Glomerular visceral epithelial cell (primary cell): ENCODE measurements at regions not wholly inside any gene's neighbourhood (a gene's known extent, or its start where the extent isn't known, plus 50 kb on each side); places are given as distances from the start of the nearest gene placed in this dataset.
"Not testable (repeated sequence)": the region's sequence is repeated elsewhere in the genome, so short reads cannot be mapped to it uniquely, and the experiment has no call there.

ENCODE experiments used
- DNase-seq: peaks from one replicate; pipeline ENCODE4 v3.0.0-alpha.2; 2016; ENCODE audit errors: extremely low spot score

DNA sequence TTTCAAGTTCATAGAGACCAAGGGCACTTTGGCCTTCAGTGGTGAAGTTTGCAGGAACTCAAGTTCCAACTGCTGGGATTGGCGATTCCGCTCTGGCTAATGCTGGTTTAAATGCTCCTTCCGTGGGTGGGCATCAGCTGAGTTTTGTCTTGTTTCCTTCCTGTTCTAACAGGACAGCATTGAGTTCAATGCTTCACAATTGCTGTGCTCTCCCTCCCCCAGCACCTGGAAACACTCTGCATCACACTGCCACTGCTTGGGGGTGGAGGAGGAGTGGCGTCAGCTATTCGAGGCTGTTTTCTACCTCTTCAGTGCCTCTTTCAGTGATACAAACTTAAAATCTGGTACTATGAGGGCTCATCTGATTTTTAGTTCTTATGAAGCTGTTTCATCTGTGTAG is 634.9 kb downstream of the FSCB start:
- no peak for DNase-seq

DNA sequence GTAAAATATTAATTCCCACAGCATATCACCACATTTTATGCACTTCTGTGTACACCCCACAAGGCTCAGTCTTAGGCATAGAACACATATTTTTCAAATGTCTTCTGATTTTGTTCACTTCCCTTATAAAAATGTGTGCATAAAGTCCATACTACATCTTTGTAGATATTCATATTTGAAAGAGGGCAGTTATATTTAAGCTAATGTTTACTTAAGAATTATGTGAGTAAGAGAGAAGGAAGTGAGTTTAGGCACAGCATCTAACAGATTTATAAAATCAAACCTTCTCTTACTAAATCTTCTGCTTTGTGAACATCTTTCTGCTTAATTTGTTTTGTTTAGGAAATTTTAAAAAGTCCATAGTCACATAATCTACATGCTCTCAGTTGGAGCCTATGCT is 648.1 kb downstream of the FSCB start:
- DNase-seq = no peak

DNA sequence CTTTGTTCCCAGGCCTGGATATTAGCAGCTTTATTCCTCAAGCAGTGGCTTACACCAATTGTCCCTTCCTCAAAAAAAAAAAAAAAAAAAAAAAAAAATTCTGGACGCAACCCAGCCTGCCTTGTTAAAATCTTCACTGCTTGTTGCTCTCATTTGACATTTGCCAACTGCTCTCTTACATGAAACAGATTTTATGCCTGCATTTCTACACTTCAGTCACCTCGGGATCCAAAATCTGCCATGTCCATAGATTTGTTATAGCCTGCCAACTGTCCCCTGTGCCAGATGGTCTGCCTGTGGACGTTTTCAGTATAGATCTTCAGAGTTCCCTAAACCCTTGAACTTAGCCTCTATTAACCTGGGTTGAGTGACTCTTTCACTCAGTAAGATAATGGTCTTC is 651.5 kb downstream of the FSCB start:
- DNase-seq = no peak

DNA sequence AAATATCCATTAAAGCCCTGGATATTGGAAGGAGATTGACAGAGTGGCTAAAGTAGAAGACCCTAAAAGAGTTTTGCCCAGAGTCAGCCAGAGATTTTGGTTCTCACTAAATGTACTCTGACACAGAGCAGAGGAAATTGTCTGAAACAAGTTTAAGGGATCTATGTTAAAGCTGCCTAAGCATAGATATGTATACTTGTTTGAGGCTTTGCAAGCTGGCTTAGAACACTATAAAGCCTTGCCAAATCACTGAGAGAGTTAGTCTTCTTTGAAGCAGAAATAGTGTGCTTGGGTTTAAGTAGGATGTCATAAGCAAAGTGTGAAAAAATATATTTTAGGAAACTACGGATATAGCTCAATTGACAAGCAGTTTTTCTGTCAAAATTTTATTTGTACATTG is 653.5 kb downstream of the FSCB start:
- DNase-seq = no peak

DNA sequence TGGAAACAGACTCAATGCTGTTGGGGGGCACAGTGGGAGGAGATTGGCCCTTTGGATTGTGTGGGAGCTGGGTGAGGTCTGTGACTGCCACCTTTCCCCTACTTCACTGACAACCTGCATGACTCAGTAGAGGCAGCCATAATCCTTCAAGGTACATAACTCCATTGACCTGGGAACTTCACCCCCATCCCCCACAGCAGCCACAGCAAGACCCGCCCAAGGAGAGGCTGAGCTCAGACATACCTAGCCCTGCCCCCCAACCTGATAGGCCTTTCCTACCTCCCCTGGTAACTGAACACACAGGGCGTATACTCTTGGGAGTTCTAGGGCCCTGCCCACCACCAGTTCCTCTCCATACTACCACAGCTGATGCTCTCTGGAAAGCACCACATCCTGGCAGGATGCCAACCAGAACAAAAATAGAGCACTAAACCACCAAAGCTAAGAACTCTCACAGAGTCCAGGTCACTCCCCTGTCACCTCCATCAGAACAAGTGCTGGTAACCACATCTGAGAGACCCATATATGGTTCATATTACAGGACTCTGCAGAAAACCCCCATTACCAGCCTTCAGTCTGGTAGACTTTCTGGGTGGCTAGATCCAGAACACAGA is 703.9 kb downstream of the FSCB start:
- DNase-seq = no peak

DNA sequence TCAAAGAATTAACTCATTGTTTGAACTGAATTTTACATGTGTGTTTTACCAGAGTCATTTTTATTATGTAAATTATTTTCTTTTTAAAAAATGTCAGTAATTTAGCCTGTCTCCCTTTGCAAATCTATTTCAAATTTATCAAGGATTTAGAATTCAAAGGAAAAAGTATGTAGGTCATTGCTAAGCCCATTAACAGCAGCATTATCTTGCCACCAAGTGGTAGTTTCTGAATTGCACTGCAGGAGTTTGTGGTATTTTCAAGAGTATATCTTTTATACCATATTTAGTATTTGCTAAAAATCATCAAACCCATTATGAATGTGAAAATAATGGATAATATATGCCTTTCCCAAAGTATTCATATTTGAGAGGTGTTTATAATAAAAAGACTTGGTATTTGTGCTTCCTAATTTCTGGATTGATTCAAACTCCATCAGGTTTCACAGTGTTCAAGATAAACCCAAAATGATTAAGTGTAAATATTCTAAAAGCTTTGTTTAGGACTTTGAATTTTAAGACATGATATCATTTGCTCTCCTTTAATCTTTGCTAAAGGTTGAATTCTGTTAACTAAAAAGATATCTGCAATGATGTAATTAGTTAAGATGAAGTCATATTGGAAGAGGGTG is 711.4 kb downstream of the FSCB start:
- DNase-seq = peak; percentile 16

DNA sequence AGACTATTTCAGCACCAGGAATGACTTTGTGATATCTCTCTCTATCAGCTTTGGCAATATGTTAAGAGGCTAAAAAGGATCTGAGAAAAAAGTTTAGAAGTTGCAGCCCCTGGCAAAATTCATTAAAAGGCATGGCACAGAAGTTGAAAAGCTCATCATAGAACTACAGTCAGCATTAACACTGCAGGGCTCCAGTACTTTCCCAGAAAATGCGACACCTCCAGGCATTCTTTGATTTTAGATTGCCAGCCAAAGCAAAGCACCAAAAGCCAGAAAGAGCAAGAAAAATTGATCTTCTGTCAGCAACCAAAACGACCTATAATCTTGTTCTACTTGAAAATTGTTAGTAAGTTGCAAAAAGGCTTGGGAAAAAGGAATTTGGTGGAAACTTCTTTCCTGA is 713.5 kb downstream of the FSCB start:
- DNase-seq = no peak

DNA sequence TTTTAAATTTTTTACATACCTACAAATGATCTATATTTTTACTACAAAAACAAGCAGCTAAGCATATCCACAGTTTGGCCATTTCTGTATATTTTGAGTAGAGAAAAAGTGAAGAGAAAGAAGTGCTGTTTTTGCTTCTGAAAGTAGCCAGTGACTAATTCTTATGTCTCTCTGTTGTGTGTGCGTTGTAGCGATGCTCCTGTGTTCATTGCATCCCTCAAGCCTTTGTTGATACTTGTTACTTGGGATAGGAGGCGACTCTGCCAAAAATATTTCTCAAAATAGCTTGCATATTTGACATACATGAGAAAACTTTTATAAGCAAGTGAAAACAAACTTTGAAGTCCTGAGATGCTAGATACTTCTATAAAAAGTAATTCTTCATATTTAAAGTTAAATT is 714.1 kb downstream of the FSCB start:
- no peak for DNase-seq

DNA sequence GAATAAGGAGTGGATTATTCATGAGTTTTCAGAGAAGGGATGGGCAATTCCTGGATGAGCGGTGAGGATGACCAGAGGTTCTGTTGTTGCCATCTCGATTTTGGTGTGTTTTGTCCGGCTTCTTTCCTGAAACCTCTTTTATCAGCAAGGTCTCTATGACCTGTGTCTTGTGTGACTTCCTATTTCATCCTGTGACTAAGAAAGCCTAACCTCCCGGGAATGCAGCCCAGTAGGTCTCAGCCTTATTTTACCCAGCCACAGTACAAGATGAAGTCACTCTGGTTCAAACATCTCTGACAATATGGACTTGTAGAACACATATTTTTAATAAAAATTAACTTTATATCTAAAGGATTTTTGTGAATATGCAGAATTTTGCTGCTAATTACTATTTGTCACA is 716.4 kb downstream of the FSCB start:
- no peak for DNase-seq

DNA sequence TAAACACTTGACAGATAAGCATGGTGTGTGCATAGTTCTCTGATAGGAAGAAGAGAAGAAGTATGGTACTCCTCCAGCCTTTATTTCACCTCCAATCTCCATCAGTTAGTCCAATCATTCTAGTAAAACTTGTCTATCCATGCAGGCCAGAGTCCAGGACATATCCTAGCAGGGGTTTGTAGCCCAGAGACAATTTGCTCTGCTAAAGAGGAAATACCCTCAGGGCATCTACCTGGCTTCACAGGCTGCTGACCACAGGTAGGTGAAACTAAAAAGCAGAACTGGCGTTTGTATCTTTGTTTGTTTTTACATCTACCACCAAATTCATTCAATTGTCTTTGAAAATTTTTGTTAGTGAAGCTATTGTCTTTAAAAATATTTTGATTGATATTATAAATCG is 717.6 kb downstream of the FSCB start:
- no peak for DNase-seq

DNA sequence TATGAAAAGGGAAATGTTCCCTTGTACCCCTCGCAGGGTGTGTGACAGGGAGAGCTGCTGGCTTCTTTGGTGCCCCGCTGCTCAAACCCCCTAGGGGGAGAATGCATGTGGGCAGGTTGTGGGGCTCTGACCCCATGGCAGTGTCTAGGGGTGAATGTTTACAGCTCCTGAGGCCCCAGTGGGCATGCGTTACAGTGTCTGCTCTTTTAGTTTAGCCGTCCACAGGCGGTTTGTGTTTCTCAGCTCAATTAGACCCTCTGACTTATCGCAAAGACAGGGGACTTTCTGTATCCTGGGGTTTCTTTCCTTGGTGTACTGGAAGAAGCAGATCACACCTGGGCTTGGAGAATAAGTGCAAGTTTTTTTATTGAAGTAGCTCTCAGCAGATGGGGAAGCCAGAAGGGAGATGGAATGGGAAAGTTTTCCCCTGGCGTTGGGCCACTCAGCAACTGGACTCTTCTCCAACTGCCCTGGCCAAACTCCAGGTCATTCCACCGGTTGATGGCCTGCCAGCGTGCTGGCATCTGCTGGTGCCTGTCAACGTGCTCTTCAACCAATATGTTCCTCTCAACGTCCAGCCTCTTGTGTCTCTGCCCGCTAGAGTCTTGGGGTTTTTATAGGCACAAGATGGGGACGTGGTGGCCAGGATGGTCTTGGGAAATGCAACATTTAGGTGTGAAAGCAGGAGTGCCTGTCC is 720.9 kb downstream of the FSCB start:
- DNase-seq = no peak

DNA sequence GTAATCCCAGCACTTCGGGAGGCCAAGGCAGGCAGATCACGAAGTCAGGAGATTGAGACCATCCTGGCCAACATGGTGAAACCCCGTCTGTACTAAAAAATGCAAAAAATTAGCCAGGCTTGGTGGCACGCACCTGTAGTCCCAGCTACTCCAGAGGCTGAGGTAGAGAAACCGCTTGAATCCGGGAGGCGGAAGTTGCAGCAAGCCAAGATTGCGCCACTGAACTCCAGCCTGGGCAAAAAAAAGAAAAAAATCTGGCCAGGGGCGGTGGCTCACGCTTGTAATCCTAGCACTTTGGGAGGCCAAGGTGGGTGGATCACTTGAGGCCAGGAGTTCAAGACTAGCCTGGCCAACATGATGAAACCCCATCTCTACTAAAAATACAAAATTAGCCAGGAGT is 722.7 kb downstream of the FSCB start:
- not testable (repeated sequence) for DNase-seq

DNA sequence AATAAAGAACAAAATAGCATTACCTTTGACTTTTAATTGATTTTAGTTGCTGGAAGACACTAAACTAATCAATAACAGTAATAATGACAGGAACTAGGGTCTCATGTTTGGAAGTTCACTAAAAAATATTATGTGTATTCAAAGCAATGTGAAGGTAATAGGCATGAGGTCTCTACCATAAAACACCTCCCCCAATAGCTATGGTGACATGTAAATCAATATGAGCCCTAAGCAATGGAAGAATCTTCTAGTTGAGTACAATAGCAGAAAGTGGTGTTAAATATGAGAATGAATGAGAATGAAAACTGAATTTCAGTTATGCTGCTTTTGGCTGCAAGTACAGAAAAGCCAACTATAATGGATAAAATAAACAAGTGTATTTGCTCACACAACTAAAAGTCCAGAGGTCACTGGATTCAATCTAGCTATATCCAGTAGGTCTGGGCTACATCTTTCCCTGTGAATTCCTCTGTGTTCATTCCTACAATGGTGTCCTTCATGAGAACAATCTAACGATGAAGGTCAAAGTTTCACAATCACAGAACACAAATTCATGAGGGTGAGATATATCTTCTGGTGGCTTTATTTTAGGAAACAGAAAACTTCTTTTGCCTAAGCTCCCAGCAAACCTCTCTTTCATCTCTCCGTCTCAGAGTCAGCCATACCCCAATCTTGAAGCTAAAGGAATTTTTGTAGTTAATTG is 728.0 kb downstream of the FSCB start:
- no peak for DNase-seq

DNA sequence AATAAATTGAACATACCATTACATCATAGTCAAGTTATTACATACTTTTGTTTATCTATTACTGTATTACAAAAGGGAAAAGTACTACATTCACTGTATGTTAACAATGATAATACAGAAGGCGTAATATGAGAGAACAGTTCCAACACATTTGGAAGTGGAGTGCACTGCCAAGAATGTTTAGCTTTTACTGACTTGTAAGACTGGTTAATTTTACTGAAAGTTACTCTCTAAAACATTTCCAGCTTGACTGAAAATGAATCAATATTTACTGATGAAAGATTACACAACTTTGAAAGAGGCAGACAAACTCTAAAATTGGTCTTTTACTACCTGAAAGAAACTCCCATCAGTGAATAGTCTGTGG is 728.5 kb downstream of the FSCB start:
- no peak for DNase-seq

DNA sequence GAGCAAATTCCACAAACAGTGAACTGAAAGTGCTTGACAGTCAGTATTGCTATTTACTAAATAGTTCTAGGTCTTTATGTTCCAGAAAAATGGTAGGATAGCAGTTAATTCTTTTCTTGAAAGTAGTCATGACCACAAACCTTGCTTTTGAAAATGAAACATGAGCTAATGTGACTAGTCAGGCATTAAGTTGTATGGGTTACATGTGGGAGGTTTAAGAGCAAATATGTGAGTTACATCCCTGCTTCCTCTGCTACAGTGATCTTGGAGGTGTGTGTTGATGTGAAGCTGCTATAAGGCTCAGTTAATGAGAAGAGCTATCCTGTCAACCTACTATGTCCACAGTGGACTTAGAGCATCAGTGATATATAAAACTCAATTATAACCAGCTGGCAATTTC is 741.6 kb downstream of the FSCB start:
- DNase-seq = peak; percentile 54

DNA sequence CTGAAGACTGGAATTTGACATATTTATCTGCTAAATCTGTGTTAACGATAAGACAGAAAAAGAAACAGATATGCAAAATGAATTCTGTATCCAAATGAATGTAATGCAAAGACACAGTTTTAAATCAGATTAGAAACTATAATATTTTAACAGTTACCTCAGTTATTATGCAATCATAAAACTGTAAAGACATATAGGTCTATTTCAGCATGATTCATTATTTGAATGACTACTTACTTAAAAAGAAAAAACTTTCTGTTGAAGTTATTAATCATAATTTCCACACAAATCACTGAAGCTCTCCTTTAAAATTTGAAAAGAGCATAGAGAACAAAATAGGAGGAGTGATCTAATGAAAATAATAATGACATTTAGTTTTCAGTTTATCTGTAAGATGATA is 742.6 kb downstream of the FSCB start:
- DNase-seq = no peak

DNA sequence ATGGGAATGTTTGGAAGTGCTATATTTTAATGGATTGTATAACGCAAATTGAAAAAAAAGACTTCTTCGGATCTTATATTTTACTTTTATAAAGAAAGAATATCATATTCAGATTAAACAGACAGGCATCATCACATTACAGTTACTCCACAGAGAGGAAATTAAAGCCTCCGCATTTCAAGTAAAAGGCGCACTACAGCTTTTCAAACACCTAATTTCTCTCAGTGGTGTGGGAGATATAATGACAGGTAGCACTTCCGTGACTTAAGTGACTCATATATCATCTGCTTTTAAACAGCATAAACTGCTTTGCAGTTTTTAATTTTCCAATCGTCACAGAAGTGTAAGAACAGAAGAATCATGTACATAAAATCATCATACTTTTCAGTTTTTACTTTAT is 751.4 kb downstream of the FSCB start:
- DNase-seq = no peak

DNA sequence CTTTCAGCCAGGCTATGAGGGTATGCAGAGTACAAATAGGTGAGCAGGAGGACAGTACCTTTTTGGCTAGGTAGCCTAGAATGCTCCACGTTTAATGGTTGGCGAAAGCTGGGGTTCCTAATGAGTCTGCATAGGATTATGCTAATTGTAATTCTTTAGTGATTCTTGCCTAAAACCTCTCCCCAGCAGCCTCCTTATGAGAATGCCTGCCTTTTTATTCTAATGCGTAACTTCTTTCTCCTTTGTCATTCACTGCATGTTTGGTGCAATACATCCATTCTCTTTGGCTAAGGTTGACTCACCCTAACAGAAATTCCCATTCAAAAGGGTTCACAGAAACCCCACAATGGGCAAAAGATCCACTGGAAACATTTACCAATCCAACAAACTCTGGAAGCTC is 752.2 kb downstream of the FSCB start:
- DNase-seq = no peak

DNA sequence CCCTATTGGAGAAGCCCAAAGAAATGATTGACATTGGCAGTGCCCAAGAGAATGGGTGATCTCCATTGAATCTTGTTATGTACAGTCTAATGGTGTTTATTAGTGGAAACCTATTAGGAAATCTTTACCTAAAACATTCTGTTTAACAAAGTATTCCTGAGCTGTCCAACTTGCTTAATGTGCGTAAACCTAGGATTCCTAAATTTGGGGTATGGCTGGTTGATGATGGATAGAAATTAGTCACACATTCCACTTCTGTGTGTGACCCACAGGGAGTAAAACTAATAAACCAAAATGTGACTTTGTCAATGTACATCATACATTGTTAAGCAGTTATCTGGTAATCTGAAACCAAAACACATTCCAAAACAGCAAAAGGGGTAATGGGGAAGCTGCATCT is 761.3 kb downstream of the FSCB start:
- no peak for DNase-seq

DNA sequence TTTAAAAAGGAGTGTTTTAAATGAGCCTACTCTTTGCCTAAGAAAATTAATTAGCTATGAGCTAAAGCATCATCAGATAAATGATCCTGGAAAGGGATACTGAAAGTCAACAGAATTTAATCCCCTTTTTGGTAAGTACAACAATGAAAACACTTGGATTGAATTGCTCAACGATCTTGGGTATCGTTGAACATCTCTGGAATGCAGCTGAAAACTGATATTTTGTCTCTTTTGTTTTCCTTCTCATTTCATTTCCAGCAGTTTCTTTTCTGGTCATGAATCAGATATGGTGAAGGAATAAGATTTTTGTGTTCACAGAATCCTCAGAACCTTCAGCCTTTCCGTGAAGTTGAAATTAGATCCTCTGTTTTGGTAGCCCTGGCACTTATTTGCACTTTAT is 771.2 kb downstream of the FSCB start:
- no peak for DNase-seq

DNA sequence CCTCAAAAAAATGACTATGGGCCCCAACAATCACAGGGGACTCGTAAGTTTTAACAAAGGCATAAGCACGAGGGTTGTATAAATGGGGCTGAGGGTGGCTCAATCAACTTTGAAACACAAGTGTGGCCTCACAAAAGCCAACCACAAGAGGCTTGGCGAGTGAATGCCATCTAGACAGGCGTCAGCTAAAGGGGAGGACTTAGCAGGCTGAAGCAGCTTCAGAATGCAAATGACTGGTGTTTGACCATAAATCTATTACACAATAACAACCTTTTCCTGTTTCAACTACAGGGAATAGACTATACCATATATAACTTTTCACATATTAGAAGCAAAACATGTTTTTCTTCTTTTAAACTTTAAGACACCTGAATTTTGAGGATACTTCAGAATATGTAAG is 777.9 kb downstream of the FSCB start:
- DNase-seq = no peak

DNA sequence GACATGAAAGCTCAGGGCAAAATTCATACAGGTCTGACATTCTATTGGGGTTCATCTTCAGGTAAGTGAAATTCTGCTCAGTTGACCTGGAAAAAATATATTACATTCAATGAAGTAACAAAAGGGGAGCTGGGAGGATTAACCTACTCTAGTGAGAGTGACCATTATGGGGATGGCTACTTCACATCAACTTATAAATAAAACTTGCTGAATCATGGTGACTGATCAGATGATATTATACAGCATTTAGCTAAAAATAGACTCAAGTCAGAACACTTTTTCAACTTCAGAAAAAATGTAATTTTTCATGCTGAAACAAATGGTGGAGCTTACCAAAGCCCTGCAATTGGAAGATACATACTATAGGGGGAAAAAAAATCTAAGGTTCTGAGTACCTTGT is 800.2 kb downstream of the FSCB start:
- DNase-seq = no peak
